Neural cell (in vitro differentiated cells): ENCODE measurements at regions not wholly inside any gene's neighbourhood (a gene's known extent, or its start where the extent isn't known, plus 50 kb on each side); places are given as distances from the start of the nearest gene placed in this dataset.

Source experiments
- CTCF ChIP-seq: fragments of 450-650 bp; IDR thresholded peaks from 2 replicates; pipeline ENCODE4 v1.5.1; 2014; ENCODE audit warnings: antibody characterized with exemption, mild to moderate bottlenecking, moderate library complexity; ENCODE audit not compliant: poor library complexity, severe bottlenecking
- EP300 ChIP-seq: fragments of 450-650 bp; conservative IDR thresholded peaks from 2 replicates; pipeline ENCODE4 v1.6.1; 2014; ENCODE audit warnings: antibody characterized with exemption, mild to moderate bottlenecking, moderate library complexity; ENCODE audit not compliant: poor library complexity, severe bottlenecking
- EZH2 ChIP-seq: fragments of 200-600, 300-800 bp; shearing (Covaris generic), sonication (generic); IDR thresholded peaks from 2 replicates; pipeline ENCODE4 v1.6.1; 2014; ENCODE audit warnings: antibody characterized with exemption, low read length, borderline replicate concordance, mild to moderate bottlenecking; ENCODE audit not compliant: insufficient read depth, poor library complexity, severe bottlenecking
- MXI1 ChIP-seq: fragments of 450-650 bp; conservative IDR thresholded peaks from 2 replicates; pipeline ENCODE4 v1.6.1; 2014; ENCODE audit warnings: antibody characterized with exemption, mild to moderate bottlenecking; ENCODE audit not compliant: poor library complexity, severe bottlenecking
- POLR2AphosphoS5 ChIP-seq: IDR thresholded peaks from 2 replicates; pipeline ENCODE4 v1.6.1; 2012
- RAD21 ChIP-seq: fragments of 450-650 bp; conservative IDR thresholded peaks from 2 replicates; pipeline ENCODE4 v1.6.1; 2014; ENCODE audit warnings: antibody characterized with exemption, mild to moderate bottlenecking, moderate library complexity
- REST ChIP-seq: IDR thresholded peaks from 2 replicates; pipeline ENCODE4 v1.6.1; 2012; ENCODE audit warnings: borderline replicate concordance
- TAF1 ChIP-seq: IDR thresholded peaks from 2 replicates; pipeline ENCODE4 v1.6.1; 2012; ENCODE audit warnings: low read depth

GRCh38 chrX:23251043-23251442, 83.6 kb upstream of the PTCHD1 start:
- TF ChIP-seq EP300 = no peak
- TF ChIP-seq CTCF = no peak
- TF ChIP-seq TAF1 = no peak
- TF ChIP-seq REST = no peak
- no peak for TF ChIP-seq POLR2AphosphoS5
- no peak for TF ChIP-seq EZH2
- TF ChIP-seq RAD21 = no peak
- TF ChIP-seq MXI1 = no peak
